ENCODE measurements at regions not wholly inside any gene's neighbourhood (a gene's known extent, or its start where the extent isn't known, plus 50 kb on each side); places are given as distances from the start of the nearest gene placed in this dataset.

DNA sequence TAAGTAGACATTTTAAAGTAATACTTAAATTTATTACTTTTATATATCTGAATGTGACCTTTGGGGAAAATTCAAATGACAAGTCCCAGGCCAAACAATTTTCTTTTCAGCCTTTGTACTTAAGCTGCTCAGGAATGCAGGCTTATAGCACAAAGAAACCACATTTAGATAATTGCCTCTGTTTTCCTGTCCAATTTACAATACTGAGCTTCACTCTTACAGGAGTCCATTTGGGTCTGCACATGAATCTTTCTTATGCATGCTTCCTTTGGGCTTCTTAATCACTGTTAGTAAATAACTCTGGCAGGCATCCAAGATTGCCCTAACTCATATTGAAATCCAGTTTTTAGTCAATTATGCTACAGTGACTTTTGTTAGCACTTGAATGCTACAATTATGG lies 459.4 kb upstream of the TGFBR2 start:
- Histone ChIP-seq H3K4me1 (peaks cover 0 to 4% (median under 1%) of the 10 kb centered on the region in 9 donors), H3K9me3 (peaks cover 0 to 6% (median 0%) of the 10 kb centered on the region in 11 donors), H3K36me3 (no peaks in the 10 kb centered on the region), H3K27me3 (no peaks in the 10 kb centered on the region), H3K4me3 (no peak overlapping the region), H3K27ac (no peak overlapping the region)
- TF ChIP-seq, protein P1, sequence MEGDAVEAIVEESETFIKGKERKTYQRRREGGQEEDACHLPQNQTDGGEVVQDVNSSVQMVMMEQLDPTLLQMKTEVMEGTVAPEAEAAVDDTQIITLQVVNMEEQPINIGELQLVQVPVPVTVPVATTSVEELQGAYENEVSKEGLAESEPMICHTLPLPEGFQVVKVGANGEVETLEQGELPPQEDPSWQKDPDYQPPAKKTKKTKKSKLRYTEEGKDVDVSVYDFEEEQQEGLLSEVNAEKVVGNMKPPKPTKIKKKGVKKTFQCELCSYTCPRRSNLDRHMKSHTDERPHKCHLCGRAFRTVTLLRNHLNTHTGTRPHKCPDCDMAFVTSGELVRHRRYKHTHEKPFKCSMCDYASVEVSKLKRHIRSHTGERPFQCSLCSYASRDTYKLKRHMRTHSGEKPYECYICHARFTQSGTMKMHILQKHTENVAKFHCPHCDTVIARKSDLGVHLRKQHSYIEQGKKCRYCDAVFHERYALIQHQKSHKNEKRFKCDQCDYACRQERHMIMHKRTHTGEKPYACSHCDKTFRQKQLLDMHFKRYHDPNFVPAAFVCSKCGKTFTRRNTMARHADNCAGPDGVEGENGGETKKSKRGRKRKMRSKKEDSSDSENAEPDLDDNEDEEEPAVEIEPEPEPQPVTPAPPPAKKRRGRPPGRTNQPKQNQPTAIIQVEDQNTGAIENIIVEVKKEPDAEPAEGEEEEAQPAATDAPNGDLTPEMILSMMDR (IDR thresholded peaks at IDR 0.05) = no peak
- DNase-seq (no peak), ATAC-seq (no peak)
- intact Hi-C loops (cut with DNase I) = no loop called here

- TF ChIP-seq, protein P1 (IDR thresholded peaks at IDR 0.05) = no peak
- Histone ChIP-seq H3K4me3 (no peak overlapping the region), H3K4me1 (peaks cover 0 to 43% (median 22%) of the 10 kb centered on the region in 9 donors), H3K27ac (peak overlapping the region in 4 of 10 donors; percentile 22 to 60 (median 42)), H3K36me3 (no peaks in the 10 kb centered on the region), H3K9me3 (no peaks in the 10 kb centered on the region), H3K27me3 (no peaks in the 10 kb centered on the region)
- intact Hi-C loops (cut with DNase I) = no loop called here
- ATAC-seq (peak in 5 of 8 donors; percentile 46 to 71 (median 57)), DNase-seq (no peak)
- WGBS, 2 donors = 67 to 73% methylated on average over 2 of the region's 2 CpGs
Observed at GRCh38 chr3:30154853-30155252, 451.5 kb upstream of the TGFBR2 start.

GRCh38 chr3:30155755-30156154 lies 450.6 kb upstream of the TGFBR2 start:
- H3K36me3 ChIP-seq = no peaks in the 10 kb centered on the region
- peak overlapping the region in 7 of 10 donors; percentile 1 to 70 (median 45) for H3K27ac ChIP-seq
- 65 to 79% methylated on average over 3 of the region's 3 CpGs for WGBS, 2 donors
- TF ChIP-seq, protein P1 (IDR thresholded peaks at IDR 0.05) = no peak
- DNase-seq = peak in 1 of 2 donors; percentile 41
- ATAC-seq = peak in 7 of 8 donors; percentile 66 to 94 (median 88)
- no peak overlapping the region for H3K4me3 ChIP-seq
- H3K27me3 ChIP-seq = no peaks in the 10 kb centered on the region
- intact Hi-C loops (cut with DNase I) = no loop called here
- peaks cover 0 to 46% (median 25%) of the 10 kb centered on the region in 9 donors for H3K4me1 ChIP-seq
- H3K9me3 ChIP-seq = no peaks in the 10 kb centered on the region

GRCh38 chr3:30156586-30157498 lies 449.6 kb upstream of the TGFBR2 start:
- Histone ChIP-seq H3K4me3 (no peak overlapping the region), H3K27me3 (no peaks in the 10 kb centered on the region), H3K9me3 (no peaks in the 10 kb centered on the region), H3K27ac (peak overlapping the region in 8 of 10 donors; percentile 1 to 70 (median 32)), H3K4me1 (peaks cover 4 to 57% (median 35%) of the 10 kb centered on the region in 9 donors), H3K36me3 (no peaks in the 10 kb centered on the region)
- ATAC-seq (peak in 7 of 8 donors; percentile 31 to 67 (median 44)), DNase-seq (no peak)
- TF ChIP-seq, protein P1 (IDR thresholded peaks at IDR 0.05) = no peak
- intact Hi-C loops (cut with DNase I) = no loop called here
- WGBS, 2 donors = 39 to 56% methylated on average over 4 of the region's 4 CpGs

All from heart right ventricle (tissue), 16 donors.